ENCODE measurements at regions not wholly inside any gene's neighbourhood (a gene's known extent, or its start where the extent isn't known, plus 50 kb on each side); places are given as distances from the start of the nearest gene placed in this dataset.

- no peak for DNase-seq
Measured at GRCh38 chr18:78925557-78926242, 53.9 kb upstream of the SALL3 start.

GRCh38 chr18:78926243-78926615, 53.4 kb upstream of the SALL3 start:
- DNase-seq: no peak

GRCh38 chr18:78927156-78927555, 52.5 kb upstream of the SALL3 start:
- DNase-seq: no peak

DNA sequence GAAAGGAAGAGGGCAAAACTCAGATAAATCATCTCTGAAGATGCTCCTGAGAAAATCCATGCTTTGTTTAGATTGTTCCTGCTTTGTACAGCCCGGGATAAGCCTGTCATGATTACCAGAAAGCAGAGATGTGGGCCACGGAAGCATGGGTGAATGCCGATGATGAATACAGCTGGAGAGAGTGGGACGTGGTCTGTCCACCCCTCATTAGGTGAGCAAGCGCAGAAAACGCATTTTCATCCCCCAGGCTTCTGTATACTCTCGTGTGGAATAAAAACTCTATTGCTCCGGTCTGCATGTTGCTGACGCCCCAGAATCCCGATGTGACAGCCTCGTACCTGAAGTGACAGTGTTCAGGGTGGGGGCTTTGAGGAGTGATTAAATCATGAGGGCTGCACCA, 52.0 kb upstream of the SALL3 start:
- DNase-seq: no peak

DNA sequence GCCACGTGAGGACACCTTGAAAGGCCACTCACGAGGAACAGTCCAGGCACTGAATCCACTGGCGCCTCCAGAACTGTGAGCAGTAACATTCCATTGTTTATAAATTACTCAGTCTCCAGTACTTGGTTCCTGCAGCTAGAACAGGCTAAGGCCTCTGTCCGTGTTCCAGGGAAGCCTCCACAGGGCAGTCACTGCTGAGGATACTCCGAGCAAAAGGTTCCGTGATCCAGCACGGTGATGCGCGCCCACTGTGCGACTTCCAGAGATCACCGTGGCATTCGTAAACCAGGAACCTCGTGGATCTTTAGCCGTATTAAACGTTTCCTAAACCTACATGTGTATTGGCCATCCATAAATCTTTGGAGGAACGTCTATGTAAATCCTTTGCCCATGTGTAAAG, 51.5 kb upstream of the SALL3 start:
- no peak for DNase-seq

- DNase-seq: no peak
Measured at GRCh38 chr18:78929516-78929915, 50.1 kb upstream of the SALL3 start.

All from NCI-H524 (cell line).